Activated T-cell treated with anti-CD3 and anti-CD28 coated beads, Interleukin-2, amount 50 U/mL, for 24 hours (primary cell): ENCODE measurements at regions not wholly inside any gene's neighbourhood (a gene's known extent, or its start where the extent isn't known, plus 50 kb on each side); places are given as distances from the start of the nearest gene placed in this dataset.

ENCODE experiments used
- DNase-seq: peaks from one replicate; pipeline ENCODE4 v3.0.0-alpha.2; 2020
- H3K27ac Mint-ChIP-seq: 2 replicates; pipeline ENCODE4 v1.8.0; 2020; ENCODE audit warnings: mild to moderate bottlenecking, mixed read lengths
- H3K27me3 Mint-ChIP-seq: 2 replicates; pipeline ENCODE4 v1.8.0; 2020; ENCODE audit warnings: mixed read lengths
- H3K36me3 Mint-ChIP-seq: 2 replicates; pipeline ENCODE4 v1.8.0; 2020; ENCODE audit warnings: low read depth, mixed read lengths
- H3K4me1 Mint-ChIP-seq: 2 replicates; pipeline ENCODE4 v1.8.0; 2020; ENCODE audit warnings: low read depth, mixed read lengths
- H3K4me3 Mint-ChIP-seq: 2 replicates; pipeline ENCODE4 v1.8.0; 2020; ENCODE audit warnings: mild to moderate bottlenecking, moderate library complexity, mixed read lengths
- H3K9me3 Mint-ChIP-seq: 2 replicates; pipeline ENCODE4 v1.8.0; 2020; ENCODE audit warnings: mixed read lengths

GRCh38 chr10:63744060-63744941 is 223.1 kb downstream of the REEP3 start:
- Mint-ChIP-seq H3K4me3 (no peak overlapping the region), H3K4me1 (peaks cover 5% of the 10 kb centered on the region), H3K9me3 (no peaks in the 10 kb centered on the region), H3K27ac (no peak overlapping the region), H3K36me3 (no peaks in the 10 kb centered on the region), H3K27me3 (peaks cover 26% of the 10 kb centered on the region)
- DNase-seq, result no peak

- Mint-ChIP-seq H3K36me3 (no peaks in the 10 kb centered on the region), H3K4me1 (no peaks in the 10 kb centered on the region), H3K27ac (no peak overlapping the region), H3K4me3 (no peak overlapping the region), H3K27me3 (peaks cover 19% of the 10 kb centered on the region), H3K9me3 (no peaks in the 10 kb centered on the region)
- no peak for DNase-seq
These were observed 228.7 kb downstream of the REEP3 start for GRCh38 chr10:63749915-63750314.

DNA sequence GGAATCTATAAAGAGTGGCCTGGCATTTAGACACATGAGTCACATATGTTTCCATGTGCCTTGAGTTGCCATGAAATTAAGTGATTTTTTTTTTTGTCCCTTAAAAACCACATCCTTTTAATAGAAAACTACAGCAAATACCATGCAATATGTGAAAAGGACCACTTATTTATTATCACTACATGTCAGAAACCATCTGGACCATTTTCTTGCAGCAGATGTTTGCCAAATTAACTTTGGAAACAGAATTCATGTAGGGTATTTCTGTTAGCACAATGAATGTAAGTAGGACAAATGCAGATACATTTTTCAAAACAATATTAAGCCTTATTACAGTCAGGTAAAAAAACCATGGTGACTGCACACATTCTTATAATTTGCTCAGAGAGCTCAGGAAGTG is 230.6 kb downstream of the REEP3 start:
- no peak for DNase-seq
- Mint-ChIP-seq H3K27me3 (peaks cover 24% of the 10 kb centered on the region), H3K9me3 (no peaks in the 10 kb centered on the region), H3K4me1 (no peaks in the 10 kb centered on the region), H3K36me3 (no peaks in the 10 kb centered on the region), H3K4me3 (no peak overlapping the region), H3K27ac (no peak overlapping the region)

DNA sequence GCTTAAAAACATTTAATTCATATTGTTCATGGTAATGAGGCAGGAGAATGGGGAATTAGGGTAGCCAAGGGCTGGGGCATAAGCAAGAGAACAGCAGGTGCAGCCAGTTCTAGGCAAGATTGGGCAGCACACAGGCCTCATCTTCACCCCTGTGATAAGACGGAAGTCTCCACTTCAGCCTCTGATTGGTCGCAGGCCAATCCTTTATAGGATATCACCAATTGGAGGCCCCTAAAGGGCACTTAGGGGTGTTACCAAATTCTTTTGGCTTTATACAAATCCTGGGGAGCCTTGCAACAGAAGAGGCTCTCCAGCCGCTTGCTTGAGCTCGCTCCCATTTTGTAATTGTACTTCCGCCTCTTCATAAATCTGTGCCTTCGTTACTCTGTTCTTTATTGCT is 231.1 kb downstream of the REEP3 start:
- H3K9me3 Mint-ChIP-seq, result no peaks in the 10 kb centered on the region
- no peak overlapping the region for H3K4me3 Mint-ChIP-seq
- H3K4me1 Mint-ChIP-seq, result no peaks in the 10 kb centered on the region
- H3K27me3 Mint-ChIP-seq, result peaks cover 20% of the 10 kb centered on the region
- no peaks in the 10 kb centered on the region for H3K36me3 Mint-ChIP-seq
- DNase-seq, result no peak
- no peak overlapping the region for H3K27ac Mint-ChIP-seq

DNA sequence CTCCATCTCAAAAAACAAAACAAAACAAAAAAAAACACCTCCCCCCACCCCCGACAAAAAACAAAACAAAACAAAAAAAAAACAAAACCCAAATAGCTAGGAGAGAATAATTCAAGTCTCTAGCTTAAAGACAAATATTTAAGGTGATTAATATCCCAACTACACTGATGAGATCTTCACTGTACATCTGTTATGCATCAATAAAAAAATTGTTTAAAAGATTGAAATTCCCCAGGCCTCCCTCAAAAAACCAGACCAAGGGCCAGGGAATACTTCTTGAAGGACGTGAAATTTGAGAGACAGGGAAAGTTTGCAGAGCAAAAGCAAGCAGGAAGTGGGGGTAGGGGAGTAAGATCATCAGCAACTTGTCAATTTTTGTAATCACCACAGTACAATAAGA is 232.6 kb downstream of the REEP3 start:
- H3K4me1 Mint-ChIP-seq, result no peaks in the 10 kb centered on the region
- H3K27me3 Mint-ChIP-seq, result peaks cover 20% of the 10 kb centered on the region

DNA sequence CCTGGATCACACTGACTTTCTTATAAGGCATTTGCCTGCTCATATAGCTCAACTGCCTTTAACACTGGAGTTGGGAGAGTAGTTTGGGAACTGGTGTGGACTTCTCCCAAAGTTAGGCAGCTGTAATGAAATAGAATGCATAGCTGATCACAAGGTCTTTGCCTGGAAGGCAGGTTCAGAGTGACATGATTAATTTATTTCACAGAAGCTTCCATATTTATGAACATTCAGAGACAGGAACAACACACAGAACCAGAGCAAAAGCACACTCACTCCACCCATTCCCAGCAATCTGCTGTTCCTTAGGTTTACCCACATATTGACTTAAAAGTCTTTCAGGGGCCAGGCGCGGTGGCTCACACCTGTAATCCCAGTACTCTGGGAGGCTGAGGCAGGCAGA is 234.2 kb downstream of the REEP3 start:
- H3K4me1 Mint-ChIP-seq, result no peaks in the 10 kb centered on the region
- H3K9me3 Mint-ChIP-seq, result no peaks in the 10 kb centered on the region
- H3K36me3 Mint-ChIP-seq, result no peaks in the 10 kb centered on the region
- DNase-seq, result no peak
- H3K27ac Mint-ChIP-seq, result no peak overlapping the region
- H3K27me3 Mint-ChIP-seq, result peaks cover 21% of the 10 kb centered on the region
- H3K4me3 Mint-ChIP-seq, result no peak overlapping the region

More for the DNA sequence above, 232.6 kb downstream of the REEP3 start:
- Mint-ChIP-seq H3K36me3 (no peaks in the 10 kb centered on the region), H3K27ac (no peak overlapping the region), H3K9me3 (no peaks in the 10 kb centered on the region), H3K4me3 (no peak overlapping the region)
- no peak for DNase-seq

- Mint-ChIP-seq H3K27me3 (peaks cover 21% of the 10 kb centered on the region), H3K27ac (no peak overlapping the region), H3K4me3 (no peak overlapping the region), H3K9me3 (no peaks in the 10 kb centered on the region), H3K4me1 (no peaks in the 10 kb centered on the region), H3K36me3 (no peaks in the 10 kb centered on the region)
- no peak for DNase-seq
These were observed 235.9 kb downstream of the REEP3 start for GRCh38 chr10:63757067-63757466.

GRCh38 chr10:63758080-63758479 is 236.9 kb downstream of the REEP3 start:
- H3K27ac Mint-ChIP-seq, result no peak overlapping the region
- H3K27me3 Mint-ChIP-seq, result peaks cover 20% of the 10 kb centered on the region
- no peak for DNase-seq
- H3K4me3 Mint-ChIP-seq, result no peak overlapping the region
- H3K9me3 Mint-ChIP-seq, result no peaks in the 10 kb centered on the region
- no peaks in the 10 kb centered on the region for H3K4me1 Mint-ChIP-seq
- no peaks in the 10 kb centered on the region for H3K36me3 Mint-ChIP-seq

DNA sequence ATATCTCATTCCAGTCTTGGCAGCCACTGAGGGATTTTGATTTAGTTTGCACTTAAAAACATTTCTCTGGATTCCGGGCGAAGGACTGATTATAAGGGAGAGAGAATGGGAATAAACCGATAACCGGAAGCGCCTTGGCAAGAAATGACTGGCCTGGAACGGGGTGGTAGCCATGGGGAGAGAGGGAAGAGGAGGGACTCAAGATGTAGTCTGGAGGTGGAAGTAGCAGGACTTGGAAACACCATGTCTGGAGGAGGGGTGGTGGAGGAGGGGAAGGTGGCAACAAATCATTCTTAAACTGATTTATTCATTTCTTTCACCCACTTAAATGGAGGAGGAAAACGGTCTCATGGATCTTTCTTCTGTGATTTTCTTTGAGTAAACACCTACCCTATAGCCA is 238.1 kb downstream of the REEP3 start:
- Mint-ChIP-seq H3K9me3 (no peaks in the 10 kb centered on the region), H3K36me3 (no peaks in the 10 kb centered on the region), H3K4me3 (no peak overlapping the region), H3K4me1 (no peaks in the 10 kb centered on the region), H3K27ac (no peak overlapping the region), H3K27me3 (peaks cover 14% of the 10 kb centered on the region)
- DNase-seq, result no peak

DNA sequence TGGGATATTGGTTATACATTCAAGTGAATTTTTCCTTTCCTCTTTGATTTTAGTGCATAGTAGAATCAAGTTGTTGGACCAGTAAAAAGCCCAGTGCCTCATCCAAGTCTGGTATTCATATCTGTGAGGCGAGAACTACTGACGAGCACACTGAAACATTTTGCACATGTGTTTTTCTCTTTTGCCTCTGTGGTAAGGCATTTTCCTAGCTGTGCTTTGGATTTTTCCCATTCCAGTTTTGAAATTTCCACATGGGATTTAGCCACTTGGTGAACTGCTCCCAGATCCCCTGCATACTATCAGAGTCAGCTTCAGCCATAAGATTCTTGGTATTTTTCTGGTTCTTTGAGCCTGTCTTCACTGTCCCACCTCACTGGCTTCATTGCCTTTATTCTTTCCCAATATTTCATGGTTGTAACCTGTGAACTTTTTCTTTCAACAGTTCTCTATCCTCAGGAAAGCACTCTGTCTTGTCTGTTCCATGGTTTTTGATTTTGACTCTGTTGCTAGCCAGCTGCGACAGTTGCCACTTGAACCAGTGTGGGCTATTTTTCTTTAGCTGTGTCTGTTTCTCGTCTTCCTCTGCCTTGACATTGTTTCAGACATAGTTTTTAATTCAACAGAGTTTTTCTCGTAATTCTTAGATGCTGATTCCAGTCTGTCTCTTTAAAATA is 239.0 kb downstream of the REEP3 start:
- Mint-ChIP-seq H3K27me3 (peaks cover 12% of the 10 kb centered on the region), H3K4me1 (no peaks in the 10 kb centered on the region), H3K27ac (no peak overlapping the region), H3K36me3 (no peaks in the 10 kb centered on the region), H3K9me3 (no peaks in the 10 kb centered on the region), H3K4me3 (no peak overlapping the region)
- DNase-seq, result no peak

GRCh38 chr10:63760708-63761047 is 239.5 kb downstream of the REEP3 start:
- H3K9me3 Mint-ChIP-seq, result no peaks in the 10 kb centered on the region
- no peak overlapping the region for H3K27ac Mint-ChIP-seq
- H3K4me3 Mint-ChIP-seq, result no peak overlapping the region
- H3K36me3 Mint-ChIP-seq, result no peaks in the 10 kb centered on the region
- H3K4me1 Mint-ChIP-seq, result no peaks in the 10 kb centered on the region
- H3K27me3 Mint-ChIP-seq, result peaks cover 8% of the 10 kb centered on the region
- DNase-seq, result no peak

GRCh38 chr10:63761243-63761642 is 240.0 kb downstream of the REEP3 start:
- H3K27ac Mint-ChIP-seq, result no peak overlapping the region
- H3K4me1 Mint-ChIP-seq, result no peaks in the 10 kb centered on the region
- H3K36me3 Mint-ChIP-seq, result no peaks in the 10 kb centered on the region
- DNase-seq, result no peak
- peaks cover 8% of the 10 kb centered on the region for H3K27me3 Mint-ChIP-seq
- H3K4me3 Mint-ChIP-seq, result no peak overlapping the region
- no peaks in the 10 kb centered on the region for H3K9me3 Mint-ChIP-seq

- H3K27me3 Mint-ChIP-seq, result peaks cover 5% of the 10 kb centered on the region
- no peak for DNase-seq
These were observed 242.5 kb downstream of the REEP3 start for GRCh38 chr10:63763744-63764143.

DNA sequence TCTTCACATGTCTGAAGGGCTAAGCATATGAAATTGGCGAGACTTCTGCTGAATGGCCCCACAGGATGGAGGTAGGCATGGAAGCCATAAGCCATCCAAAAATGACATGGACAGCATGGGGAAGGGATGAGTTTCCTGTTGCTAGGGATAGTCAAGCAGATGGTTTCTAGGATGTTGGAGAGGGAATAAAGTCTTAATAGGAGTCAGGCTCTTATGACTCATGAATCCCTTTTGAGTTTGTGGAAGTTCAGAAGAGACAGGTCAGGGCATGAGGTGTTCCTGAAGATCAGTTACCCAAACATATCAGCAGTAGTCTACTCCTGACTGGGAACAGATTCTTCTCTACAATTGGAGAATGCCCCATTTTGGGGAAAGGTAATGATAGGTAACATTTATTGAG is 243.9 kb downstream of the REEP3 start:
- no peak overlapping the region for H3K27ac Mint-ChIP-seq
- no peak overlapping the region for H3K4me3 Mint-ChIP-seq
- no peaks in the 10 kb centered on the region for H3K9me3 Mint-ChIP-seq
- no peaks in the 10 kb centered on the region for H3K27me3 Mint-ChIP-seq
- no peak for DNase-seq
- H3K36me3 Mint-ChIP-seq, result no peaks in the 10 kb centered on the region
- no peaks in the 10 kb centered on the region for H3K4me1 Mint-ChIP-seq

More at GRCh38 chr10:63763744-63764143, 242.5 kb downstream of the REEP3 start:
- Mint-ChIP-seq H3K4me1 (no peaks in the 10 kb centered on the region), H3K27ac (no peak overlapping the region), H3K4me3 (no peak overlapping the region), H3K9me3 (no peaks in the 10 kb centered on the region), H3K36me3 (no peaks in the 10 kb centered on the region)

DNA sequence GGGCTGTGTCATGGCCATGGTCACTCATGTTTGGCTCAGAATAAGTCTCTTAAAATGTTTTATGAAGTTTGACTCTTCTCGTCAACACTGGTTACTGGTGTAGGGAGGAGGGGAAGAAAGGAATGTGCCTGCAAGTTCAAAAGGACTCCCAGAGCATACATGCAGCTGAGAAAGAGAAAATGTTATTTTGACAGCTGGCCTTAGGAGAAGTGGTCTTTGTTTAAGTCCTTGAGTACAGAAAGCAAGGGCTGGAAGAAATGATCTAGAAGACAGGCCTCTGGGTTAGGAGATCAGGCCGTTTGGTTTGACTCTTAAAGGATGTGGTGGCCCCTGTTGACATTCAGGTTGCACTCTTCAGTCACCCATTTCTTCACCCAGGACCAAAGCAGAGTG is 245.5 kb downstream of the REEP3 start:
- no peaks in the 10 kb centered on the region for H3K36me3 Mint-ChIP-seq
- no peaks in the 10 kb centered on the region for H3K27me3 Mint-ChIP-seq
- no peaks in the 10 kb centered on the region for H3K4me1 Mint-ChIP-seq
- DNase-seq, result no peak
- no peaks in the 10 kb centered on the region for H3K9me3 Mint-ChIP-seq
- no peak overlapping the region for H3K4me3 Mint-ChIP-seq
- H3K27ac Mint-ChIP-seq, result no peak overlapping the region
